ENCODE measurements at regions not wholly inside any gene's neighbourhood (a gene's known extent, or its start where the extent isn't known, plus 50 kb on each side); places are given as distances from the start of the nearest gene placed in this dataset.

DNA sequence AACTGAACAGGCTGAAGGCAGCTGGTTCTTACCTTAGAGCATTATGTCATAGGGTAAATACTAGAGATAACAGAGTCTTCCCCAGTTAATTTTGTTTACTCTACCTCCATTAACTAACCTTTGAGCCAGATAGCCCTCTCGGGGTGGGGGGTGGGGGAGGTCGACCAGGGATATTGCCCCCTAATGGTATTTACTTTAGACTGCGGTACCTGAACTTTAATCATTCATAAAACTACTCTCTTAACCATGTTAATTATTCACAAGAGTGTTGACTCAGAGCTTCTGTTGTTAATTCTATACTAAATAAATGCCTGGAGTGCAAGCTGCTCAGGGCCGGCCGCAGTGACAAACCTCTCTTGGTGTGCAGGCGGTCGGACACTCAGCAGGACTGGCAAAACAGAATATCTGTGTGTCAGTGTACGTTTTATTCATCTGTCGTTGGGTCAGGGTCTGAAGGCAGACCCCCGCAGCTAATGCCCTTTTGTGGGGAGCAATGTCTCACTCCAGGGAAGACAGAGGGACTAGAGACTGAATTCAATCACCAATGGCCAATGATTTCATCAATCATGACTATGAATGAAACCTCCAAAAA lies 152.4 kb upstream of the COL21A1 start (continued):
- TF ChIP-seq, protein P1, sequence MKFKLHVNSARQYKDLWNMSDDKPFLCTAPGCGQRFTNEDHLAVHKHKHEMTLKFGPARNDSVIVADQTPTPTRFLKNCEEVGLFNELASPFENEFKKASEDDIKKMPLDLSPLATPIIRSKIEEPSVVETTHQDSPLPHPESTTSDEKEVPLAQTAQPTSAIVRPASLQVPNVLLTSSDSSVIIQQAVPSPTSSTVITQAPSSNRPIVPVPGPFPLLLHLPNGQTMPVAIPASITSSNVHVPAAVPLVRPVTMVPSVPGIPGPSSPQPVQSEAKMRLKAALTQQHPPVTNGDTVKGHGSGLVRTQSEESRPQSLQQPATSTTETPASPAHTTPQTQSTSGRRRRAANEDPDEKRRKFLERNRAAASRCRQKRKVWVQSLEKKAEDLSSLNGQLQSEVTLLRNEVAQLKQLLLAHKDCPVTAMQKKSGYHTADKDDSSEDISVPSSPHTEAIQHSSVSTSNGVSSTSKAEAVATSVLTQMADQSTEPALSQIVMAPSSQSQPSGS (CRISPR knock-in tag; IDR thresholded peaks at IDR 0.05): peak; percentile 99
- 0 out of 2 replicates have a peak, but pooled peaks have one; percentile 5 for TF ChIP-seq SMC3 (IDR thresholded peaks at IDR 0.05; ENCODE audit: low read length)
- TF ChIP-seq PITX1 (CRISPR knock-in tag; IDR thresholded peaks at IDR 0.05): peak; percentile 98
- peak; percentile 72 for TF ChIP-seq ARNT2 (CRISPR knock-in tag; IDR thresholded peaks at IDR 0.05; ENCODE audit: low read depth)
- TF ChIP-seq, protein P2, sequence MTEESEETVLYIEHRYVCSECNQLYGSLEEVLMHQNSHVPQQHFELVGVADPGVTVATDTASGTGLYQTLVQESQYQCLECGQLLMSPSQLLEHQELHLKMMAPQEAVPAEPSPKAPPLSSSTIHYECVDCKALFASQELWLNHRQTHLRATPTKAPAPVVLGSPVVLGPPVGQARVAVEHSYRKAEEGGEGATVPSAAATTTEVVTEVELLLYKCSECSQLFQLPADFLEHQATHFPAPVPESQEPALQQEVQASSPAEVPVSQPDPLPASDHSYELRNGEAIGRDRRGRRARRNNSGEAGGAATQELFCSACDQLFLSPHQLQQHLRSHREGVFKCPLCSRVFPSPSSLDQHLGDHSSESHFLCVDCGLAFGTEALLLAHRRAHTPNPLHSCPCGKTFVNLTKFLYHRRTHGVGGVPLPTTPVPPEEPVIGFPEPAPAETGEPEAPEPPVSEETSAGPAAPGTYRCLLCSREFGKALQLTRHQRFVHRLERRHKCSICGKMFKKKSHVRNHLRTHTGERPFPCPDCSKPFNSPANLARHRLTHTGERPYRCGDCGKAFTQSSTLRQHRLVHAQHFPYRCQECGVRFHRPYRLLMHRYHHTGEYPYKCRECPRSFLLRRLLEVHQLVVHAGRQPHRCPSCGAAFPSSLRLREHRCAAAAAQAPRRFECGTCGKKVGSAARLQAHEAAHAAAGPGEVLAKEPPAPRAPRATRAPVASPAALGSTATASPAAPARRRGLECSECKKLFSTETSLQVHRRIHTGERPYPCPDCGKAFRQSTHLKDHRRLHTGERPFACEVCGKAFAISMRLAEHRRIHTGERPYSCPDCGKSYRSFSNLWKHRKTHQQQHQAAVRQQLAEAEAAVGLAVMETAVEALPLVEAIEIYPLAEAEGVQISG (CRISPR knock-in tag; IDR thresholded peaks at IDR 0.05): peak; percentile 70; the same call in 1 of the 2 replicates
- no peak for TF ChIP-seq HNRNPK (IDR thresholded peaks at IDR 0.05; ENCODE audit: low read depth, low read length, poor library complexity, severe bottlenecking)
- TF ChIP-seq ZNF644 (CRISPR knock-in tag; IDR thresholded peaks at IDR 0.05; ENCODE audit: low read depth): peak; percentile 63; the same call in 1 of the 2 replicates
- TF ChIP-seq MTA1 (CRISPR knock-in tag; IDR thresholded peaks at IDR 0.05; ENCODE audit: borderline replicate concordance): peak; percentile 42; the same call in 1 of the 2 replicates
- peak; percentile 40; the same call in 1 of the 2 replicates for TF ChIP-seq MIER2 (CRISPR knock-in tag; IDR thresholded peaks at IDR 0.05)
- TF ChIP-seq ATF1 (CRISPR knock-in tag; IDR thresholded peaks at IDR 0.05): peak; percentile 82
- TF ChIP-seq NONO (IDR thresholded peaks at IDR 0.05): no peak
- TF ChIP-seq NONO (CRISPR knock-in tag; conservative IDR thresholded peaks at IDR 0.05): peak; percentile 68
- TF ChIP-seq NAIF1 (CRISPR knock-in tag; IDR thresholded peaks at IDR 0.05; ENCODE audit: borderline replicate concordance): peak; percentile 24; the same call in 1 of the 2 replicates
- TF ChIP-seq ADNP (CRISPR knock-in tag; IDR thresholded peaks at IDR 0.05): peak; percentile 99
- peak; percentile 30; the same call in 1 of the 2 replicates for TF ChIP-seq ZNF629 (CRISPR knock-in tag; conservative IDR thresholded peaks at IDR 0.05)
- TF ChIP-seq, protein P3, sequence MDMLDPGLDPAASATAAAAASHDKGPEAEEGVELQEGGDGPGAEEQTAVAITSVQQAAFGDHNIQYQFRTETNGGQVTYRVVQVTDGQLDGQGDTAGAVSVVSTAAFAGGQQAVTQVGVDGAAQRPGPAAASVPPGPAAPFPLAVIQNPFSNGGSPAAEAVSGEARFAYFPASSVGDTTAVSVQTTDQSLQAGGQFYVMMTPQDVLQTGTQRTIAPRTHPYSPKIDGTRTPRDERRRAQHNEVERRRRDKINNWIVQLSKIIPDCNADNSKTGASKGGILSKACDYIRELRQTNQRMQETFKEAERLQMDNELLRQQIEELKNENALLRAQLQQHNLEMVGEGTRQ (IDR thresholded peaks at IDR 0.05; ENCODE audit: low read depth, low read length): no peak
- TF ChIP-seq, protein P3 (CRISPR knock-in tag; IDR thresholded peaks at IDR 0.05; ENCODE audit: borderline replicate concordance): 0 out of 2 replicates have a peak, but pooled peaks have one; percentile 20
- TF ChIP-seq, protein P4, sequence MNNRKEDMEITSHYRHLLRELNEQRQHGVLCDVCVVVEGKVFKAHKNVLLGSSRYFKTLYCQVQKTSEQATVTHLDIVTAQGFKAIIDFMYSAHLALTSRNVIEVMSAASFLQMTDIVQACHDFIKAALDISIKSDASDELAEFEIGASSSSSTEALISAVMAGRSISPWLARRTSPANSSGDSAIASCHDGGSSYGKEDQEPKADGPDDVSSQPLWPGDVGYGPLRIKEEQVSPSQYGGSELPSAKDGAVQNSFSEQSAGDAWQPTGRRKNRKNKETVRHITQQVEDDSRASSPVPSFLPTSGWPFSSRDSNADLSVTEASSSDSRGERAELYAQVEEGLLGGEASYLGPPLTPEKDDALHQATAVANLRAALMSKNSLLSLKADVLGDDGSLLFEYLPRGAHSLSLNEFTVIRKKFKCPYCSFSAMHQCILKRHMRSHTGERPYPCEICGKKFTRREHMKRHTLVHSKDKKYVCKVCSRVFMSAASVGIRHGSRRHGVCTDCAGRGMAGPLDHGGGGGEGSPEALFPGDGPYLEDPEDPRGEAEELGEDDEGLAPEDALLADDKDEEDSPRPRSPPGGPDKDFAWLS (CRISPR knock-in tag; IDR thresholded peaks at IDR 0.05; ENCODE audit: borderline replicate concordance): no peak
- no peak for TF ChIP-seq ZNF296 (CRISPR knock-in tag; conservative IDR thresholded peaks at IDR 0.05)
- TF ChIP-seq RELA (CRISPR knock-in tag; IDR thresholded peaks at IDR 0.05): 0 out of 2 replicates have a peak, but pooled peaks have one; percentile 41

Data from HepG2 (cell line).